Stomach (tissue), 8 donors: ENCODE measurements at regions not wholly inside any gene's neighbourhood (a gene's known extent, or its start where the extent isn't known, plus 50 kb on each side); places are given as distances from the start of the nearest gene placed in this dataset.

Experiments used
- DNase-seq, 2 donors: peaks; one replicate each; pipeline versions ENCODE4 v3.0.0 to v3.0.0-alpha.2; 2013 to 2019
- H3K27ac ChIP-seq, 5 donors: fragments of 200-600 bp in 4 of 5; sonication (generic) in 4 of 5; one replicate each; pipeline ENCODE4 v1.5.1; 2013 to 2019; ENCODE audit warnings: mild to moderate bottlenecking in 1 of 5, moderate library complexity in 1 of 5
- H3K27me3 ChIP-seq, 3 donors: fragments of 200-600 bp; sonication (generic); one replicate each; pipeline ENCODE4 v1.5.1; 2017 to 2019; ENCODE audit warnings: mixed run types in 1 of 3
- H3K36me3 ChIP-seq, 4 donors: fragments of 200-600 bp; sonication (generic); 1 replicate in 3 of 4; 2 replicates in 1 of 4; pipeline ENCODE4 v1.5.1; 2016 to 2019
- H3K4me1 ChIP-seq, 4 donors: fragments of 200-600 bp; sonication (generic); one replicate each; pipeline ENCODE4 v1.5.1; 2016 to 2019
- H3K4me3 ChIP-seq, 4 donors: fragments of 200-600 bp; sonication (generic) in 3 of 4; one replicate each; pipeline ENCODE4 v1.5.1; 2016 to 2019; ENCODE audit warnings: mild to moderate bottlenecking in 1 of 4
- H3K9me3 ChIP-seq, 4 donors: fragments of 200-600 bp; sonication (generic); one replicate each; pipeline ENCODE4 v1.5.1; 2016 to 2019
- EP300 ChIP-seq: sonication (generic); formaldehyde crosslinking; IDR thresholded peaks from one replicate; pipeline ENCODE4 v1.6.1; 2017; ENCODE audit warnings: antibody characterized with exemption
- POLR2A ChIP-seq, 4 donors: fragments of 450-650 bp; IDR thresholded peaks; one replicate each; pipeline ENCODE4 v1.6.1; 2016; ENCODE audit warnings: antibody characterized with exemption in 4 of 4, control low read depth in 2 of 4, mild to moderate bottlenecking in 1 of 4, moderate library complexity in 1 of 4
- POLR2AphosphoS5 ChIP-seq, 3 donors: sonication (generic); formaldehyde crosslinking; IDR thresholded peaks; one replicate each; pipeline ENCODE4 v1.6.1; 2016; ENCODE audit warnings: antibody characterized with exemption in 3 of 3
- WGBS, 5 donors: extraction: QIAGEN DNeasy Blood & Tissue Kit in 3 of 5; methylation state at CpG; one replicate each; pipeline versions ENCODE4 v1.1.5 to v1.1.7; 2013 to 2018; 5-methylcytosine and 5-hydroxymethylcytosine counted together
- intact Hi-C: fragments of 100-400 bp; cut with DNase I; formaldehyde crosslinking; loops from one replicate; pipeline ENCODE4 v1.15.1; 2023; ENCODE audit warnings: low total_unique reads
- TF ChIP-seq, protein P1 (sequence below), 7 experiments: fragments of 450-650 bp in 4 of 7; fragments of 200-600 bp in 3 of 7; sonication (generic) in 3 of 7; IDR thresholded peaks; one replicate each; pipeline ENCODE4 v1.5.1; 2016 to 2019; ENCODE audit warnings: antibody characterized with exemption in 7 of 7, control low read depth in 2 of 7, mild to moderate bottlenecking in 1 of 7
- donor health status: healthy with polysubstance abuse.
- donor health status: Bipolar disorder and iron deficiency.
- donor health status: healthy.

DNA sequence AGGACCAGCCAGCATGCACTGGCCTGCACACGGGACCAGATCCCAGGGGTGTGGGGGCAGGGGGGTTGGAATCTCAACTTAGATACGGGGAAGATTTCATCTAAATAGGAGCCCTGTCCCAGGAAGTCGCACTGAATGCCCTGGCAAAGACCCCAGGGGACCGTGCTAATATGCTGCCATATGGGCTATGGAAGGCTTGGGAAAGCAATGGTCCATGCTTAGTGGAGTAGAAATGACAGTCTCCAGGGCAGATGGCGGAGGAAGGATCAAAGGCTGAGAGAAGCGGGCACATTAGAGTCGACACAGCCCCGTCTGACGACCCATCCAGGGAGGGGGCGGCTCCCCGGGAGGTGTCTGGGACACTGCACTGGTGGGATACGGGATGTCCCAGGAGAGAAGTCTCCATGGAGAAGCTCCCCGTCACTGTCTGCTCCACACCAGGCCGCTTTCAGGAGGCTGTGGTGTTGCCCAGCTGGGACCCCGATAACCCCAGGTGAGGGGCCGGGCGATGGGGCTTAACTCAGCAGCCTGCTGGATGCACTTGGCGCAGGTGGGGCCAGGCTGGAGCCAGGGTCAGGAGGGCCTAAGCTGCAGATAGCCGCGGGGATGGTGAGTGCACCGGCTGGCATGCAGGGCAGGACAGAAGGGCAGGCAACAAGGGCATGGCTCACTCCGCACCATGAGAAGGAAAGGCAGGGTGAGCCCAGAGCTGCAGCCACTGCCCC is 377.7 kb upstream of the IRX1 start:
- H3K4me1 ChIP-seq: no peaks in the 10 kb centered on the region
- intact Hi-C loops: no loop called here
- 77 to 87% (median 84%) methylated on average over 21 to 22 of the region's 22 CpGs for WGBS, 5 donors
- no peaks in the 10 kb centered on the region for H3K36me3 ChIP-seq
- DNase-seq: peak in 1 of 2 donors; percentile 17
- TF ChIP-seq POLR2AphosphoS5 (IDR thresholded peaks at IDR 0.05): no peak
- TF ChIP-seq, protein P1, sequence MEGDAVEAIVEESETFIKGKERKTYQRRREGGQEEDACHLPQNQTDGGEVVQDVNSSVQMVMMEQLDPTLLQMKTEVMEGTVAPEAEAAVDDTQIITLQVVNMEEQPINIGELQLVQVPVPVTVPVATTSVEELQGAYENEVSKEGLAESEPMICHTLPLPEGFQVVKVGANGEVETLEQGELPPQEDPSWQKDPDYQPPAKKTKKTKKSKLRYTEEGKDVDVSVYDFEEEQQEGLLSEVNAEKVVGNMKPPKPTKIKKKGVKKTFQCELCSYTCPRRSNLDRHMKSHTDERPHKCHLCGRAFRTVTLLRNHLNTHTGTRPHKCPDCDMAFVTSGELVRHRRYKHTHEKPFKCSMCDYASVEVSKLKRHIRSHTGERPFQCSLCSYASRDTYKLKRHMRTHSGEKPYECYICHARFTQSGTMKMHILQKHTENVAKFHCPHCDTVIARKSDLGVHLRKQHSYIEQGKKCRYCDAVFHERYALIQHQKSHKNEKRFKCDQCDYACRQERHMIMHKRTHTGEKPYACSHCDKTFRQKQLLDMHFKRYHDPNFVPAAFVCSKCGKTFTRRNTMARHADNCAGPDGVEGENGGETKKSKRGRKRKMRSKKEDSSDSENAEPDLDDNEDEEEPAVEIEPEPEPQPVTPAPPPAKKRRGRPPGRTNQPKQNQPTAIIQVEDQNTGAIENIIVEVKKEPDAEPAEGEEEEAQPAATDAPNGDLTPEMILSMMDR (IDR thresholded peaks at IDR 0.05): no peak
- TF ChIP-seq EP300: no peak
- no peak overlapping the region for H3K4me3 ChIP-seq
- H3K27ac ChIP-seq: no peak overlapping the region
- peaks cover 0 to 14% (median 0%) of the 10 kb centered on the region in 4 donors for H3K9me3 ChIP-seq
- no peaks in the 10 kb centered on the region for H3K27me3 ChIP-seq

DNA sequence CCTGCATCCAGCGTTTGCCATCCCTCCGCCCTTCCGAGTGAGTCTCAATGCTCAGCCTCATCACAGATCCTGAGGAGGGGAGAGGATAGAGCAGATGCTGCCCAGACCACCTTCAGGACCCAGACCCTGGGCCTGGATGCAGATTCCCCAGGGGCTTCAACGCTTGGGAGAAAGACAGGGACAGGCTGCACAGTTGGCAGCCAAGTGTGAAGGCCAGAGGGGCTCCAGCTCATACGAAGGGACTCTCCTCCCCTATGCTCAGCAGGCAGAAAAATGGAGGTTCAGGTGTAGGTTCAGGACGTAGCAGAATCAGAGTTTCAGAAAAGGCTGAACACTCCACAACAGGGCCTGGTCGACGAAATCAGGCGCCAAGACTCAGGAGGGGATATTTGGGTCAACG is 378.5 kb upstream of the IRX1 start:
- Histone ChIP-seq H3K4me1 (no peaks in the 10 kb centered on the region), H3K27ac (no peak overlapping the region), H3K27me3 (no peaks in the 10 kb centered on the region), H3K36me3 (no peaks in the 10 kb centered on the region), H3K4me3 (no peak overlapping the region), H3K9me3 (peaks cover 0 to 14% (median 0%) of the 10 kb centered on the region in 4 donors)
- intact Hi-C loops: no loop called here
- peak in 1 of 2 donors; percentile 14 for DNase-seq
- WGBS, 5 donors: 75 to 87% (median 84%) methylated on average over 10 of the region's 10 CpGs
- TF ChIP-seq, protein P1 (IDR thresholded peaks at IDR 0.05): no peak
- TF ChIP-seq POLR2AphosphoS5 (IDR thresholded peaks at IDR 0.05) (no peak), POLR2A (IDR thresholded peaks at IDR 0.05) (no peak), EP300 (no peak)

DNA sequence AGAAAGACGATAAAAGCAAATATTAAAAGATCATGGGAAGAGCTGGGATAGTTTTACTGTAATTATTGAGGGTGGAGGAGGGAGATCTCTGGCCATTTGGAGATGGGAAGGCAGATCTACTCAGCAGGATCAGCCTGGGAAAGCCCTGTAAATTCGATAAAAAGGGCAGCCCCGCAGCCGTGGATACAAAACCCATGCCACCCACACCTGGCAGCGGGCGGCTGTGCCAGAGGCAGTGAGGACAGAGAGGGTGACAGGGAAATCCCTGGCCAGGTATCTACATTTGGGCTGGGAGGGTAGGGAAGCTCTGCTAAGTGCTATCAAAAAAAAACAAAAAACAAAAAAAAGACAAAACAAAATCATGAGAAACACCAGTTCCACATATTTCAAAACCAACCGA is 379.2 kb upstream of the IRX1 start:
- 64 to 87% (median 86%) methylated on average over 7 of the region's 7 CpGs for WGBS, 5 donors
- Histone ChIP-seq H3K27me3 (no peaks in the 10 kb centered on the region), H3K4me3 (no peak overlapping the region), H3K27ac (no peak overlapping the region), H3K9me3 (peaks cover 0 to 14% (median 0%) of the 10 kb centered on the region in 4 donors), H3K36me3 (no peaks in the 10 kb centered on the region), H3K4me1 (no peaks in the 10 kb centered on the region)
- peak in 1 of 2 donors; percentile 2 for DNase-seq
- TF ChIP-seq EP300 (no peak), POLR2AphosphoS5 (IDR thresholded peaks at IDR 0.05) (no peak), POLR2A (IDR thresholded peaks at IDR 0.05) (no peak)
- TF ChIP-seq, protein P1 (IDR thresholded peaks at IDR 0.05): no peak
- intact Hi-C loops: no loop called here

DNA sequence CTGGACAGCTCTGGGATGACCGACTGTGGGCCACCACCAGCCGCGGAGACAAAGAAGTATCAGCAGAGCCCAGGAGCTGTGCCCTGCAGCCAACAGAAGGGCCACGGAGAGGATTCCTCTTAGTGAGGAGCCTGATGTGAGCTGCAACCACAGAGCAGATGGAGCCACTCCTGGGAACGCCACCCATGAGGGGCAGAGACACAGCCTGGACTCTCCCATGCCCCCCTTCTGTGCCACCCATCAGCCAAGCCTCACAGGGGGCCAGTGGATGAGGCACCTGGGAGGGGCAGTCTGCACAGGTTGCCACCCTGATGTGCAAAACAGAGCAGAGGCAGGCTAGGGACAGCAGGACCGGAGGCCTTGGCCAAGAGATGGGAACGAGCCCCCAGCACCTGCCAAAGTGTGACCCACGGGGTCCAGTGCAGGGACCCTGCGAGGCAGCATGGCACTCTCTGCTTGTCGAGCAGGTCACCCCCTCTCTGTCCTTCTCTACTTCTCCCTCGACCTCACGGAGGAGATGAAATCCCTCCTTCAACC is 380.7 kb upstream of the IRX1 start:
- H3K9me3 ChIP-seq: peaks cover 0 to 9% (median 0%) of the 10 kb centered on the region in 4 donors
- H3K4me1 ChIP-seq: no peaks in the 10 kb centered on the region
- DNase-seq: peak in 1 of 2 donors; percentile 20
- TF ChIP-seq POLR2AphosphoS5 (IDR thresholded peaks at IDR 0.05) (no peak), EP300 (no peak)
- WGBS, 5 donors: 80 to 88% (median 83%) methylated on average over 9 to 12 of the region's 12 CpGs
- no peak overlapping the region for H3K27ac ChIP-seq
- intact Hi-C loops: no loop called here
- H3K27me3 ChIP-seq: no peaks in the 10 kb centered on the region
- no peak overlapping the region for H3K4me3 ChIP-seq
- no peaks in the 10 kb centered on the region for H3K36me3 ChIP-seq

DNA sequence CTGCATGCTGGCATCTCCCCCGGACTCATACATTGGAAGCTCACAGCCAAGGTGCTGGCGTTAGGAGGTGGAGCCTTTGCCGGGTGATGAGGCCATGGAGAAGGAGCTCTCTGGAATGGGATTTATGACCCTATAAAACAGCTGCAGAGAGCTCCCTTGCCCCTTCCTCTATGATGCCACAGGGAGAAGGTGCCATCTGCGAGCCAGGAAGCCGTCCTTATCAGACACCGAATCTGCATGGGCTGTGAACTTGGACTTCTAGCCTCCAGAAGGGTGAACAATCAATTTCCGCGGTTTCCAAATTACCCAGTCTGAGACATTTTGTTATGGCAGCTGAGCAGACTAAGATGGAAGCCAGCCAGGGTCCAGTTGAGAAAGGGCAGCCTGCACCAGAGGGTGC is 381.2 kb upstream of the IRX1 start:
- no peak overlapping the region for H3K4me3 ChIP-seq
- 87 to 92% (median 91%) methylated on average over 8 of the region's 8 CpGs for WGBS, 5 donors
- intact Hi-C loops: no loop called here
- no peaks in the 10 kb centered on the region for H3K36me3 ChIP-seq
- no peaks in the 10 kb centered on the region for H3K27me3 ChIP-seq
- H3K27ac ChIP-seq: no peak overlapping the region
- TF ChIP-seq, protein P1 (IDR thresholded peaks at IDR 0.05): no peak
- peaks cover 0 to 12% (median 0%) of the 10 kb centered on the region in 4 donors for H3K9me3 ChIP-seq
- peak in 1 of 2 donors; percentile 8 for DNase-seq
- H3K4me1 ChIP-seq: no peaks in the 10 kb centered on the region
